ENCODE measurements at regions not wholly inside any gene's neighbourhood (a gene's known extent, or its start where the extent isn't known, plus 50 kb on each side); places are given as distances from the start of the nearest gene placed in this dataset.
"Not testable (repeated sequence)": the region's sequence is repeated elsewhere in the genome, so short reads cannot be mapped to it uniquely, and the experiment has no call there.

GRCh38 chr6:81600488-81600887 is 152.0 kb downstream of the TENT5A start:
- not testable (repeated sequence) for TF ChIP-seq CTCF (conservative IDR thresholded peaks at IDR 0.05); ZFX (IDR thresholded peaks at IDR 0.05)
